Neural crest cell (in vitro differentiated cells): ENCODE measurements at regions not wholly inside any gene's neighbourhood (a gene's known extent, or its start where the extent isn't known, plus 50 kb on each side); places are given as distances from the start of the nearest gene placed in this dataset.

ENCODE experiments used
- DNase-seq: peaks from one replicate; pipeline ENCODE4 v3.0.0; 2021; ENCODE audit warnings: low read depth, mixed read lengths, low spot score
- H3K27ac Mint-ChIP-seq: one replicate; pipeline ENCODE4 v1.8.0; 2021; ENCODE audit warnings: mild to moderate bottlenecking, mixed read lengths; ENCODE audit not compliant: unreplicated experiment
- H3K27me3 Mint-ChIP-seq: 2 replicates; pipeline ENCODE4 v1.8.0; 2021; ENCODE audit warnings: low read depth, mild to moderate bottlenecking, mixed read lengths
- H3K36me3 Mint-ChIP-seq: 2 replicates; pipeline ENCODE4 v1.8.0; 2021; ENCODE audit warnings: low read depth, mild to moderate bottlenecking, mixed read lengths
- H3K4me1 Mint-ChIP-seq: 2 replicates; pipeline ENCODE4 v1.8.0; 2021; ENCODE audit warnings: mixed read lengths
- H3K4me3 Mint-ChIP-seq: one replicate; pipeline ENCODE4 v1.8.0; 2021; ENCODE audit warnings: mild to moderate bottlenecking, mixed read lengths
- H3K9me3 Mint-ChIP-seq: 2 replicates; pipeline ENCODE4 v1.8.0; 2021; ENCODE audit warnings: mixed read lengths
- CTCF ChIP-seq: fragments of 200-600 bp; sonication (generic); conservative IDR thresholded peaks from 2 replicates; pipeline ENCODE4 v1.5.0; 2021; ENCODE audit warnings: antibody characterized with exemption, mild to moderate bottlenecking

- no peaks in the 10 kb centered on the region for H3K4me1 Mint-ChIP-seq
- H3K36me3 Mint-ChIP-seq: no peaks in the 10 kb centered on the region
- no peak for TF ChIP-seq CTCF
- H3K27ac Mint-ChIP-seq: no peak overlapping the region
- no peaks in the 10 kb centered on the region for H3K27me3 Mint-ChIP-seq
- H3K4me3 Mint-ChIP-seq: no peak overlapping the region
- DNase-seq: no peak
- peaks cover 2% of the 10 kb centered on the region for H3K9me3 Mint-ChIP-seq
Measured at GRCh38 chr11:44488165-44488965, 77.1 kb upstream of the CD82 start.

GRCh38 chr11:44493383-44493782 is 72.1 kb upstream of the CD82 start:
- H3K9me3 Mint-ChIP-seq: no peaks in the 10 kb centered on the region

GRCh38 chr11:44493930-44494329 is 71.5 kb upstream of the CD82 start:
- no peak overlapping the region for H3K4me3 Mint-ChIP-seq
- H3K27me3 Mint-ChIP-seq: no peaks in the 10 kb centered on the region
- no peak overlapping the region for H3K27ac Mint-ChIP-seq
- no peak for TF ChIP-seq CTCF
- no peaks in the 10 kb centered on the region for H3K4me1 Mint-ChIP-seq
- no peak for DNase-seq
- H3K36me3 Mint-ChIP-seq: no peaks in the 10 kb centered on the region
- H3K9me3 Mint-ChIP-seq: no peaks in the 10 kb centered on the region

More at GRCh38 chr11:44493383-44493782, 72.1 kb upstream of the CD82 start:
- Mint-ChIP-seq H3K27me3 (no peaks in the 10 kb centered on the region), H3K27ac (no peak overlapping the region), H3K4me1 (no peaks in the 10 kb centered on the region), H3K36me3 (no peaks in the 10 kb centered on the region), H3K4me3 (no peak overlapping the region)
- TF ChIP-seq CTCF: no peak
- no peak for DNase-seq

- Mint-ChIP-seq H3K27me3 (no peaks in the 10 kb centered on the region), H3K27ac (no peak overlapping the region), H3K36me3 (no peaks in the 10 kb centered on the region), H3K4me1 (no peaks in the 10 kb centered on the region), H3K9me3 (no peaks in the 10 kb centered on the region), H3K4me3 (no peak overlapping the region)
- no peak for TF ChIP-seq CTCF
- DNase-seq: no peak
Measured at GRCh38 chr11:44494785-44495184, 70.7 kb upstream of the CD82 start.

- no peak for DNase-seq
- Mint-ChIP-seq H3K36me3 (no peaks in the 10 kb centered on the region), H3K4me1 (no peaks in the 10 kb centered on the region), H3K27me3 (no peaks in the 10 kb centered on the region), H3K4me3 (no peak overlapping the region), H3K27ac (no peak overlapping the region), H3K9me3 (no peaks in the 10 kb centered on the region)
- no peak for TF ChIP-seq CTCF
Measured at GRCh38 chr11:44496391-44496790, 69.1 kb upstream of the CD82 start.
